B cell (primary cell): ENCODE measurements at regions not wholly inside any gene's neighbourhood (a gene's known extent, or its start where the extent isn't known, plus 50 kb on each side); places are given as distances from the start of the nearest gene placed in this dataset.

Source experiments
- EZH2 ChIP-seq: IDR thresholded peaks from 2 replicates; pipeline ENCODE4 v1.6.1; 2012; ENCODE audit warnings: borderline replicate concordance, low read depth, mild to moderate bottlenecking, moderate library complexity, low read length; ENCODE audit not compliant: insufficient read depth, poor library complexity, severe bottlenecking
- TF ChIP-seq, protein P1 (sequence below): fragments of 200-600 bp; IDR thresholded peaks from one replicate; pipeline ENCODE4 v1.8.0; 2022; ENCODE audit warnings: antibody characterized with exemption, mild to moderate bottlenecking

DNA sequence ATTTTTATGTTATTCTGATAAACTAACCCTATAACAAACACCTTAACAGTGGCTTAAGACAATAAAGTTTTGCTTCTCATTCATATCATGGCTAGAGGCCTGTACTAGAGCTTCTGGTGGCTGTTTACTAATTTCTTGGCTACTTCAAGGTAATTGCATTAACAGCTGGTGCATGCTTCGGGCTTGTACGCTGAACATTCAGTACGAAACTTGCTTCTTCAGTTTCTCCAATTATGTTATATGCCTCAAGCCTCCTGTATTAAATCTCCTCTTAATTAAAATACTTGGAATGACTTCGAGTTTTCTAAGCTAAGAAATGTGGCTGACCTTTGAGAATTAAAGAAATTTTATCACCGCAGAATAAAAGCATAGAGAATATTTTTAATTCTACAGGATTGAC, 138.9 kb upstream of the TRAM1L1 start:
- TF ChIP-seq, protein P1, sequence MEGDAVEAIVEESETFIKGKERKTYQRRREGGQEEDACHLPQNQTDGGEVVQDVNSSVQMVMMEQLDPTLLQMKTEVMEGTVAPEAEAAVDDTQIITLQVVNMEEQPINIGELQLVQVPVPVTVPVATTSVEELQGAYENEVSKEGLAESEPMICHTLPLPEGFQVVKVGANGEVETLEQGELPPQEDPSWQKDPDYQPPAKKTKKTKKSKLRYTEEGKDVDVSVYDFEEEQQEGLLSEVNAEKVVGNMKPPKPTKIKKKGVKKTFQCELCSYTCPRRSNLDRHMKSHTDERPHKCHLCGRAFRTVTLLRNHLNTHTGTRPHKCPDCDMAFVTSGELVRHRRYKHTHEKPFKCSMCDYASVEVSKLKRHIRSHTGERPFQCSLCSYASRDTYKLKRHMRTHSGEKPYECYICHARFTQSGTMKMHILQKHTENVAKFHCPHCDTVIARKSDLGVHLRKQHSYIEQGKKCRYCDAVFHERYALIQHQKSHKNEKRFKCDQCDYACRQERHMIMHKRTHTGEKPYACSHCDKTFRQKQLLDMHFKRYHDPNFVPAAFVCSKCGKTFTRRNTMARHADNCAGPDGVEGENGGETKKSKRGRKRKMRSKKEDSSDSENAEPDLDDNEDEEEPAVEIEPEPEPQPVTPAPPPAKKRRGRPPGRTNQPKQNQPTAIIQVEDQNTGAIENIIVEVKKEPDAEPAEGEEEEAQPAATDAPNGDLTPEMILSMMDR = no peak
- TF ChIP-seq EZH2 = no peak
